ENCODE measurements at regions not wholly inside any gene's neighbourhood (a gene's known extent, or its start where the extent isn't known, plus 50 kb on each side); places are given as distances from the start of the nearest gene placed in this dataset.
A peak's percentile ranks its signal among the peaks of the same experiment; 100 is the strongest.
"Not testable (repeated sequence)": the region's sequence is repeated elsewhere in the genome, so short reads cannot be mapped to it uniquely, and the experiment has no call there.

GRCh38 chr1:87398641-87399040, 70.0 kb downstream of the LMO4 start:
- no peak for DNase-seq

- peak; percentile 94 for DNase-seq
Measured at GRCh38 chr1:87399264-87399663, 70.6 kb downstream of the LMO4 start.

- DNase-seq: no peak
Measured at GRCh38 chr1:87399701-87400100, 71.0 kb downstream of the LMO4 start.

GRCh38 chr1:87400813-87401212, 72.1 kb downstream of the LMO4 start:
- DNase-seq: no peak

GRCh38 chr1:87402241-87403002, 73.7 kb downstream of the LMO4 start:
- DNase-seq: no peak

- DNase-seq: no peak
Measured at GRCh38 chr1:87403061-87403820, 74.6 kb downstream of the LMO4 start.

- DNase-seq: no peak
Measured at GRCh38 chr1:87404296-87404695, 75.6 kb downstream of the LMO4 start.

GRCh38 chr1:87408665-87409248, 80.1 kb downstream of the LMO4 start:
- no peak for DNase-seq

- DNase-seq: peak; percentile 88
Measured at GRCh38 chr1:87410776-87411480, 82.2 kb downstream of the LMO4 start.

GRCh38 chr1:87413846-87414245, 85.2 kb downstream of the LMO4 start:
- DNase-seq: not testable (repeated sequence)

GRCh38 chr1:87418048-87418447, 89.4 kb downstream of the LMO4 start:
- no peak for DNase-seq

GRCh38 chr1:87421809-87422208, 93.1 kb downstream of the LMO4 start:
- no peak for DNase-seq

GRCh38 chr1:87424541-87424940, 95.9 kb downstream of the LMO4 start:
- DNase-seq: no peak

GRCh38 chr1:87426463-87427249, 98.0 kb downstream of the LMO4 start:
- no peak for DNase-seq

GRCh38 chr1:87428367-87428766, 99.7 kb downstream of the LMO4 start:
- no peak for DNase-seq

GRCh38 chr1:87428883-87429282, 100.2 kb downstream of the LMO4 start:
- no peak for DNase-seq

- DNase-seq: no peak
Measured at GRCh38 chr1:87432685-87433084, 104.0 kb downstream of the LMO4 start.

- not testable (repeated sequence) for DNase-seq
Measured at GRCh38 chr1:87433101-87433500, 104.4 kb downstream of the LMO4 start.

- no peak for DNase-seq
Measured at GRCh38 chr1:87435484-87435883, 106.8 kb downstream of the LMO4 start.

GRCh38 chr1:87436115-87436514, 107.4 kb downstream of the LMO4 start:
- DNase-seq: not testable (repeated sequence)

GRCh38 chr1:87436534-87436933, 107.9 kb downstream of the LMO4 start:
- DNase-seq: no peak

GRCh38 chr1:87437663-87438295, 109.1 kb downstream of the LMO4 start:
- DNase-seq: no peak

All from DMS153 (cell line).